HG03378 (cell line): ENCODE measurements at regions not wholly inside any gene's neighbourhood (a gene's known extent, or its start where the extent isn't known, plus 50 kb on each side); places are given as distances from the start of the nearest gene placed in this dataset.
"Not testable (repeated sequence)": the region's sequence is repeated elsewhere in the genome, so short reads cannot be mapped to it uniquely, and the experiment has no call there.

Source experiments
- ATAC-seq: cut with Tn5 transposase; IDR thresholded peaks from one replicate; pipeline ENCODE4 v1.9.1; 2021; ENCODE audit warnings: mild to moderate bottlenecking, moderate library complexity; ENCODE audit not compliant: unreplicated experiment

DNA sequence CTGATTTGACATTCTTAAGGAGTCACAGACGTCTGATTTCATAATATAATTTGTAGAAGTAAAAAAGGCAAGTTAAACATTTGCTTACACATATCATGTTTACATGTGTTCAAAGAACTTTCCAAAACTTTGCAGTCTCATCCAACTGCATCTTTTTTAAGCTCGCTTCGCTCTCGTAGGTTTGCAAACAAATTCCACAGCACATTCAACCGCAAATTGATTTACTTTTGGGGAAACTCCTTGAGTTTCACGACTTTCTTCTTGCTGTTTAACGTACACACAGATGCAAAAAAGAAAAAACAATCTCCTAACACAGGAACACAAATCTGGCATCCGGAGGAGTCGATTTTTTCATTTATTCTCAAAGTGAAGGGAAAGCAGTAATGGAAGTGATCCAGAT lies 1149.5 kb downstream of the VRK1 start:
- ATAC-seq = no peak

DNA sequence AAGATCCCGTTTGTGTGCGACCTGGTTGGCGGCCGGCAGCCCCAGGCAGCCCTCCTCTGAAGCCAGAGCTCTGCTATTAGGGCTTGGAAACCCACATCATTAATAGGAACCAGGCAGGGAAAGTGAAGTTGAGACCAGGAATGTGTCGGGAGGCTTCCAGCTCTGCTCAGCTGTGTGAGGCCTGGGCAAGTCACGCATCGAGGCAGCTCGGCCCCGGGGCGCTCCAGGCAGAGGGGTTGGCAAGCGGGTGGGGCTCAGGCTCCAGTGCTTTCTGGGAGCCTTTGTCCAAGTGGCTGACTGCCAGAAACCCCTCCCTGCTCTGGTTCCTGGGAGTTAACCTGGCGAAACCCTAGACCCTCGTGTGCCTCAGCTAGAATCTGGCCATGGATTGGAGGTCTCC lies 1151.7 kb downstream of the VRK1 start:
- ATAC-seq = no peak

DNA sequence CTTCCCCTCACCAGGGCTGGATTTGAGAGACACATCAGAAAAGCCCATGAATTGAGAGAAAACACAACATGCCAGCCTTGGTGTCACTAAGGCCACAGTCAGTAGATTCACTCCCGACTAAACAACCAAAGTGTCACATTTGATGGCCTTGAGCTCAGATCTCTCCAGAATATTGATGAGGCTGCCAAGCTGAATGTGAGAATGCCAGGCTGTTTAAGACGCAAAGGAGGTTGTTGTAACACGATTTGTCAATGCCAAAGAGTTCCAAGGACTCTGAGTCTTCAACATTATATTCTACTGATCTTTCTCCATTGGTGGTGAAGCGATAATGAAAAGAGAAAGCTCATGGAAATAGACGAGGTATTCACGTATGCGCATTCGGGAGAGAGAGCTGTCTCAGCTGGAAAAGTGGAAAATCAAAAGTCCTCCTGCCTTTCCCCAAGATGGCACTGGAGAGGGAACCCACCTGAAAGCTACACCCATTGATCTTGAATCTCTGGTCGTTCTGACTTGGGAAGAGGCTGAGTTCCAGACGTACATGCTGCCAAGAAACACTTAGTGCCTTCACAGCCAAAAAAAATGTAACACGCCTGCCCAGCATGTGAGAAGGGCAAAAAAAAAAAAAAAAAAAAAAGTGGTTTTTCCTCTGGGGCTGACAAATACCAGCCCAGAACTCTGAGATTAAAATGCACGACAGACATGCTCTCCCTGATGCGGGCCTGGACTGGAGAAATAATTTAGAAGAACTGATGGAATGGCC lies 1159.6 kb downstream of the VRK1 start:
- ATAC-seq = no peak

DNA sequence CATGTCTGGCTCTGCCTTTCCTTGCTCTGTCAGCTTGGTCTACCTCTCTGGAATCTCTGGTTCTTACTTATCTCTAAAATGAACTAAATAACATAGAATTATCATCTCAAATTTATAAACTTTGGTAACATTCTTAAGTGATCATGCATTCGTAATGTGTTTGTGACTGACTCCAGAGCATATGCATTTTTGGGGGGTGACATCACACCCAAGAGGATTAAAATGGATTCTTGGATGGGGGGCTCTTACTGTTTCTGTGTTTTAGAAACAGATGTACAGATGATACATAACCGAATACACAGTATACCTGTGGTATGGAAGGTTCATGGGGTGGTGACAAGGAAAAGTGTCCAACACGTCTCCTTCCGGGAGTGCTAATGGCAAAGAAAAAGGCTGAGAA lies 1162.1 kb downstream of the VRK1 start:
- ATAC-seq = no peak

DNA sequence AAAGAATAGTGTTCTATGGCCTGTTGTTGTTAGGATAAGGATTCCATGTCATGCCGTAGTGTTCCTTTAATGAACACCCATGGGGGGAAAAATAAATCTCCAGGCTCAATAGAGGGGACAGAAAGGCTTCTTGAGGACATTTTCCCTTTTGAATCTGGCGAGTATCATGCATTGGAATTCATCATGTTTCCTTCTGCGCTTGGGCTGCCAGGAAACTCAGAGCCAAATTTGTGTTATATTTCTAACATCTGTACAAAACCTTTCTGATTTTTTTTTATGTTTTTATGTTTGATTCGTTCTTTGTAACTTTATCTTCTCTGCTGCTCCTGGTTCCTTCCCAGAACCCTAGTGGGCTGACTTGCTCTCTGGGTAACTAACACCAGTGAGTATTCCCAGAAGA lies 1163.3 kb downstream of the VRK1 start:
- ATAC-seq = no peak

DNA sequence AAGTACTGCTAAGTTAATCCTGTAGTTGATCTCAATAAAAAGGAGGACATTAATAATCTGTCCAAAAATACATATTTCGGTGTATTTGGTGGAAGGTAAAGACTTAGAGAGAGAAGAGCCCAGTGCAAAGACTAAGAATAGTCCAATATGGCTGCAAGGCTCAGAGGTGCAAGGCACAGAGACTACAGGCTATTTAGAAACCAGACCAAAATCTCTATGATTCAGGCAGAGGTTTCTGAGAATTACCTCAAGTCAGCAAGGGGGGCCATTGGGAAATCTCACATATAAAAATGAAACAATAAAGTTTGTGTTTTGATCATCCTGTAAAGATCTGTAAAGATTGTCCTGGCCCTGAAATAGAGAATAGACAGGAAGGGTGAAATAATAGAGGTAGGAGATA lies 1173.0 kb downstream of the VRK1 start:
- ATAC-seq = no peak

DNA sequence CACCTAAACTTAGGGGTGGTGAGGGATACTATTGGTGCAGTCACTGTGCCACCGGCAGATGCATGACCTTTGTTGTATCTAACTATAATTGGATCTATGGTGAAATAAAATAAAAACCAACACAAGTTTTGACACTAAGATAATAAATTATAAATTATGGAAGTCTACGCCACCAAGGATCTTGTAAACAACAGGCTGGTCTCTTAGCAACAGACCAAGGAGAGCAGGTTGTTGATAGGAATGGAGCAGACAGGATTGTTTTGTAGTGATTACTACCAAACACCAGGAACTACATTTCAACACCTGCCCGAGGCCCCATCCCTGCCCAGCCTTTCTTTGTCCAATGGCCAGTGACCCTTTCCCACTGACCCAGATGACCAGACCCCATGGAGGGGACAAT lies 1178.0 kb downstream of the VRK1 start:
- no peak for ATAC-seq

DNA sequence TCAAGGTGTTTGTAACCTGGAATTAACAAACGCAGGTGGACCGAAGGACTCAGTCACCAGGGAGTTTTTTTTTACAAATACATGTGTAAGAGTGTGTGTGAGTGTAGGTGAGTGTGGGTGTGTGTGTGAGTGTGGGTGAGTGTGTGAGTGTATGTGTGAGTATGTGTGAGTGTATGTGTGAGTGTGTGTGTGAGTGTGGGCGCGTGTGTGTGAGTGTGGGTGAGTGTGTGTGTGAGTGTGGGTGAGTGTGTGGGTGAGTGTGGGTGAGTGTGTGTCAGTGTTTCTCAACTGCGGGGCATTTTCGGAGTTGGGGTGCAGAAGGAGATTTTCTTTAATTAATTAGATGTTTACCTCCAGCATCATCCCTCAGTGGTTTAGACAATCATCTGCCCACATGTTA lies 1178.8 kb downstream of the VRK1 start:
- ATAC-seq = no peak

DNA sequence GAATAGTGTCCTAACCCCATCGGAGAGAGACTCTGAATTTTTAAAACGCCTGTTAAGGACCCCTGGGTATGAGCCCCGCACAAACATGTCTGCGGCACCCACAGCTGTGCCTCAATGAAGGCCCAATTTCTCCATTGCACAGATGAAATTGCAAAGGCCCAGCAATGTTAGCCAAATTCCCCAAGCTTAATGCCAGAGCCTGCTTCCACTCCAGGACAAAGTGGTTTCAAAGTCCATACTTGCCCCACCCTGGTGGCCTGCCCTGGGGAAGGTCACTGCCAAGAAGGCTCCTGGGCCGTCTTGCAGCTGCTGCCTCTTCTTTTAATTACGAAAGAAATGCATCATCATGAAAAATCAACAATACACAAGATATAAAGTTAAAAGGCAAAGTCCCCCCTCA lies 1179.7 kb downstream of the VRK1 start:
- ATAC-seq = no peak

DNA sequence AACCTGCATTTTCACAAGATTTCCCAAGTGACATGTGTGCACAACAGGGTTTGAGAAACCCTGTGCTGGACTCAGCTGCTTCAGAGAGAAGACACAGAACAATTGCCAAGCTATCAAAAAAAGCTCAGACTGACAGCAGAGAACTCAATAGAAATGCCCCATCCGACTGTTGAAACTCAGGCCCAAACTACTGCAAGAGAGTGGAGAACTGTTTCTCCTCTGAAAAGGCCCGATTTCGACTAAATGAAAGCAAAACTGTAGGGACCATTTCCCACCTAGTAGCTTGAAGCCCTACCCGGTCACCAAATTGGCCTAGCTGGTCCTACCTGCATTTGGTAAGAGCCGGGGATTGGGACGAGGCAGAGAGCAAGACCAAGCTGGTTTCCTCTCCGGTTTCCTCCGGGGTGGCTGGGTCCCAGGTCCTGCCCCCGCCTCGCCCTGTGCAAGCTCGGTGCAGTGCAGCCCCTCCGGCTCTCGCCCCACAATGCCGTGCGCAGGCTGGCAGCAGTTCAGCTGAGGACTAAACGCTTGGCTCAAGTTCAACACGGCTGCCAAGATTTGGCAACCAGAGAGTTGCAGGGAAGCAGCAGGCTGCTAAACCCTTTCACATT lies 1180.6 kb downstream of the VRK1 start:
- ATAC-seq = no peak

DNA sequence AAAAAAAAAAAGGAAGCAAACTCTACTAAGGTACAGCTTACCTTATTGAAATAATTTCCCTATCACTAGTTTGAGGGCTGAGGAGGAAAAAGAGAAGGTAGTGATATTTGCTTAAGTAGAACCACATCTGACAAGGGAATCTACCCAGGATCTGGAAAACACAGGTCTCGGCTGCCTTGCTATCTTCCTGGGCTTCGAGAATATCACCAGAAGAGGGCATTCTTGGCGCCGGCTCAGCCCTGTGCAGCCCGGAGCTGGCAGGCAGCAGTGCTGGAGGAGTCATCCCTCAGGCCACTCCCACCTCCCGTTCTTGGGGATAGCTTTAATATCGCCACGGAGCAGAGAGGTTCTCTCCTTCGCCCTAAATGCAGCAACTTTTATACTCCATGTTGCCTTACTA lies 1181.2 kb downstream of the VRK1 start:
- ATAC-seq = no peak

DNA sequence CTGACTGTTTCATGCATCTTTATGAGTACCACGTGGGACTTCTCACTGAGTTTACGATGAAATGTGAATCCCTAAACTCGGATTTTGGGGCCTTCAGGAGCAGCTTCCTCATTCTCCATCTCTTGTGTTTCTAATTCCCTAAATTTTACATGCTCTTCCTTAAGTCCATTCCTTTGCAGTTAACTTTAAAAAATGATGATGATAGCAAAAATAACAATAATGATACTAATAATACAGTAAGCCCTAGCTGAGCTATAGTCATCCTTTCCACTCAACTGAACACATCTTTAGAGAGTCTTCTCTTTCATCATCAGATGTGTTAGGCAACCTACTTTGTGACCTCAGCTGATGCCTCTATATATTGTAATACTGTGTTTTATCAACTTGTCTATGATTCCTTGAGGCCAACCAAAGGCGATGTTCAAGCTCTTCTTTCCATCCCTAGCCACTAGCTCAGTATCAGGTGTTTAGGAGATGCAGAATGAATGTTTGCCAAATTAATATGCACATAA lies 1196.4 kb downstream of the VRK1 start:
- ATAC-seq = no peak

DNA sequence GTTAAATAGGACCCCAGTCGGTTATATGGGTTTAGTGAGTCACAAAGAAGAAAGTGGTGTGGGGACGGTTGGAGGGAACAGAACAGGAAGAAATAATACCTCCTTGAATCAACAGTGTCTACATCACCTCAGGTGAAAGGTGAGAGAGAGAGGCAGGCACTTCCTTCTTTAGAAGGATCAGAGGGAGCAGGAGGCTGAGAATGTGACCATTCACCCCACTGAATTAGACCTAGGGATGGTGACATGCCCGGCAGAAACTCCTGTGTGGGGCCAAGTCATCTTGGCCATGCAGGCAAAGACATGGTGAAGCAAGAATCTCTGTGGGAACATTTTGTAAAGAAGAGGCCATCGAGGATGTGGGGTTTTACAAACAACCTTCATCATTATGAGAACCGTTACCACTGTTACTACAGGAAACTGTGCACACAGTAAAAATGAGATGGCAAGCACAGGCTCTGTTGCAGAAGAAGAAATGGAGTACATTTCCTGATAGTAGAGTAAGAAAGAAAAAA lies 1196.9 kb downstream of the VRK1 start:
- ATAC-seq = no peak

DNA sequence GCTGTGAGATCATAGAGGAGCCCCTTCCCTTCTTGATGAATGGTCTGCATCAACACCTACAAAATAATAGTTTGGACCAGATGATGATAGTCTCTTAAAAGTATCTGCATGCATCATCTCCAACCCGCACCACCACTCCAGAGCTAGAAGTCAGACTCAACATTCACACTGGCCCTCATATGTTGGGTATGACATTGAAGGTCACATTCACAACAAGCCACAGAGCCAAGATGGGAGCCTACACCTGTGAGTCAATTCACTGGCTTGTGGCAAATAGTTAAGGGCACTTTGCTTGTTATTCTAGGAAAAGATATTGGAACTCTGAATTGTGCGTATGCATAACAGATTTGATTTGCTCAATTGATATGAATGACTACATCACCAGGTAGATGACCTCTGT lies 1197.9 kb downstream of the VRK1 start:
- ATAC-seq = no peak

DNA sequence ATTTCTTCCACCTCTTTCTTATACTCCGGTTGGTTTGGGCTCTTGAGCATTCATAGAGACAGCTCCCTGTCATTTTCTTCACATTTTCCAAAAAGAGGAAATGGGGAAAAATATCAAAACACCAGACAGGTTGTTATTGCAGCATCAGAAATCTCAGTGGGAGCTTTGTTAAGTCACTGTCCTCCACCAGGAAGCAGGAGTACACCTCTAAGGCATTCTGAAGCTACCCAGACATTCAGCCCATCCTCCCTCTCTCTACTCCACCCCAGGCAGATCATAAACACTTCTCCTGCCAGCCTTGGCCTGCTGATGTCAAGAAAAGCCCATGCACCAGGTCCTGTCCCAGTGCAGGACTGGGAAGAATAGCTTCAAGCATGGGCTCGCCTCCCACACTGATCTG lies 1198.3 kb downstream of the VRK1 start:
- no peak for ATAC-seq

DNA sequence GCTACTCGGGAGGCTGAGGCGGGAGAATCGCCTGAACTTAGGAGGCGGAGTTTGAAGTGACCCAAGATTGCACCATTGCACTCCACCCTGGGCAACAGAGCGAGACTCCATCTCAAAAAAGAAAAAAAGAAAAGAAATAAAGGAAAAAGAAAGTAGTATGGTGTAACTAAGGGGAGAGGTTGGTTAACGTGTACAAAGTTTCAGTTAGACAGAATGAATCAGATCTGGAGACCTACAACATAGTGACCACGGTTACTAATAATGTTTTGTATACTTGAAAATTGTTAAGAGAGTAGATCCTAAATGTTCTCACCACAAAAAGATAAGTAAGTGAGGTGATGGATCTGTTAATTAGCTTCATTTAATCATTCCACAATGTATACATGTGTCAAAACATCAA lies 1208.8 kb downstream of the VRK1 start:
- no peak for ATAC-seq

DNA sequence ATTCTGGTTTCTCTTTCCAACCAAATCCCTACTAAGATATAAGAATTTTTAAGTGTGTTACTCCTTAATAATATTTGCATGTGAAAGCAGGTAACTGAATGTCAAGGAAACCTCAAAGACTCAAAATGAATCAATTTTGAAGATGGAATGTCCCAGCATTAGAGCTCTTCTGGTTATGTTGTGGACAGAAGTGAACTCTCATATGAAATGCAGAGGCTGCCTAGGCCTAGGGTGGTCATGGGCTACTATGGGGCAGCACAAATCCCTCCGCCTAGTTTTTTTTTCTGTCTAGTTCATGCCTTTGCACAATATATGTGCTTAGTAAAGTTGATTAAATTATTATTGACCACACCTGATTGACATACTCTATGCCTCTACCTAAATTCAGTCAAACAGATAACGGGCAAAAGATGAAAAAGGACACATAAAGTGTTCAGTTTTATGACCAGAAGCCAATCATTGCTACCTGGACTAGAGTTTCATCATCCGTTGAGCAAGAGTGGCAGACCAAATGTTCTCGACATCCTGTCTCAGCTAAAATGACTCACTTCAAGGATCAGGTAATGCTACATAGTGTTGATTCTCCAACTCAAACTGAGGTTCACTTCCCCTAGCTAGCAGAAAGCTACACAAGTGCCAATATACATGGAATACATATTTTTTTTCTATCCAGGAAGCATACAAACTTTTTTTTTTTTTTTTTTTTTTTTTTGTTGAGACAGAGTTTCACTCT lies 1211.4 kb downstream of the VRK1 start:
- ATAC-seq = no peak

DNA sequence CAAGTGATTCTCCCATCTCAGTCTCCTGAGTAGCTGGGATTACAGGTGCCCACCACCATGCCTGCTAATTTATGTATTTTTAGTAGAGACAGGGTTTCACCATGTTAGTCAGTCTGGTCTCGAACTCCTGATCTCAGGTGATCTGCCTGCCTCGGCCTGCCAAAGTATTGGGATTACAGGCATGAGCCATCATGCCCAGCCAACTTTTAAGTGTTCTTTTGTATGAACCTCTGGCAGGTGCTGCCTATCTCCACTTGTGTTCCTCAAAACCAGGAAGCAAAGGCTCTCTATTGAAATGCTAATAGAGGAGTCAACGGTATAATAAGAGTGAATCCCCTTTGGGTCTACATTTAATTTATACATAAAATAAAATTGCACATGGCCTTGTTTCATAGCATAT lies 1212.0 kb downstream of the VRK1 start:
- ATAC-seq = not testable (repeated sequence)

DNA sequence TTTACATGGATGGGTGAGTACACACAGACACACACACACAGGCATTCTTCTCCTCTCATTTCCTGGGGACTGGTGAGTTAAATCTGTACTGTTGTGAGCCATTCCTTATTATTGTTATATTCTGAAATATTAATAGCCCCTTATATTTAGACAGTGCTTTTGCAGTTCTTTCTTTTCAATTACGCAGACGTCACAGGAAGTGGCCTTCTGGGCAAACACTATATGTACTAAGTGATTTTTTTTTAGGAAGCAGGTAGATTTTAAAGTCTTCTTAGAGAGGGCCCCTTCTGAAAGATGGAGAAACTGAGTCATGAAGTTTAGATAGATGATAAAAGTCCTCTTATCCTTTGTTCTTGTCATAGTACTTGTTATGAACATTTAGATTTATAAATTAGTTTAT lies 1213.6 kb downstream of the VRK1 start:
- ATAC-seq = no peak

DNA sequence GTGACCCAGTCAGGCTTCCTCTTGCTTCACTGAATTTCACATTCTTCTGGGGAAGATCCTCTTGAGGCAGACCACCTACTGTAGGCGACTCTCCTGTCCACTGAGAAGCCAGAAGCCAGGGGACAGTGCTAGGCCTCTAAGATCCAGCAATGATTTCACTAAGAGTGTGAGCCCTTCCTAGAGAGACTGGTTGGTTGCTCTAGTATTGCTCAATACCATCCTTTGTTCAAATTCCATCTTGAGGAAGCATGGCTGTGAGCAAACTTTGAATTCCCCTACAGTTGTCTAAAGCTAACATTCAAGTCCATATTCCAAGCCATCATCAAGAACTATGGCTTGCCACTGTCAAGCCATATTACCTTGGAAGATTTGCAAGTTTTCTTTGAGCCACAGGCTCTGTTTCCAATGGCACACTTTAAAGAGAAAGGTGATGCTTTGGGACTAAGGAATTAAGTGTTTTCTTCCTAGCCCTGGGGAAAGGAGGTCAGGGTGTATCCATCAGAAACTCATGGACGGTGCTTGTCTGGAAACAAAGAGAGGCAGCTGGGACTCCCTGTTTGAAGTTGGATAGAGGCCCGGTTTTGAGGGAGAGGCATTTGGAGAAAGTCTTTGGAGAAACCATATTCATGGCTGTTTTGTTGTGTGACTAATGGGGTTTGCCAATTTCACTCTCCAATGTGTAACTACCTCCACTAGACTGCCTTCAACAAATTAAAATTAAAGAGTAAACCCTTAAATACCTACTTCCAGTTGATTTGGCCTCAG lies 1217.9 kb downstream of the VRK1 start:
- no peak for ATAC-seq

DNA sequence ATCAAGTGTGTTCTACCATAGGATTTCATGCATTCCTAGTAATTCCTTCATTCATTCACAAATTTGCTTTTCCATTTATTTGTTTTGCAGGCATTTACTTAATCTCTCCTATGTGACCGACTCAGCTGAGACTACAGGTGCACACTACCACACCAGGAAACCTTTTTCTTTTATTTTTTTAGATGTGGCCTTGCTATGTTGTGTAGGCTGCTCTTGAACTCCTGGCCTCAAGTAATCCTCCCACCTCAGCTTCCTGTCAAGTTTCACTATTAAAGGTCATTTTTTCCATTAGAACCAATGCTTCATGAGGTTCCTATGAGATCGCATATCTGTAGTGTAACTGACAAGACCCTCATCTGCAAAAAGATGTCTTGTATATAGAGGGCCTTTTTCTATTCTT lies 1218.7 kb downstream of the VRK1 start:
- no peak for ATAC-seq
